Ramos (cell line): ENCODE measurements at regions not wholly inside any gene's neighbourhood (a gene's known extent, or its start where the extent isn't known, plus 50 kb on each side); places are given as distances from the start of the nearest gene placed in this dataset.
"Not testable (repeated sequence)": the region's sequence is repeated elsewhere in the genome, so short reads cannot be mapped to it uniquely, and the experiment has no call there.

ENCODE experiments used
- in situ Hi-C: fragments of 300-500 bp; cut with MboI; formaldehyde crosslinking; loops from one replicate; pipeline ENCODE4 v1.14.3; 2022; ENCODE audit warnings: low sequenced_read_pairs; ENCODE audit not compliant: unreplicated experiment

DNA sequence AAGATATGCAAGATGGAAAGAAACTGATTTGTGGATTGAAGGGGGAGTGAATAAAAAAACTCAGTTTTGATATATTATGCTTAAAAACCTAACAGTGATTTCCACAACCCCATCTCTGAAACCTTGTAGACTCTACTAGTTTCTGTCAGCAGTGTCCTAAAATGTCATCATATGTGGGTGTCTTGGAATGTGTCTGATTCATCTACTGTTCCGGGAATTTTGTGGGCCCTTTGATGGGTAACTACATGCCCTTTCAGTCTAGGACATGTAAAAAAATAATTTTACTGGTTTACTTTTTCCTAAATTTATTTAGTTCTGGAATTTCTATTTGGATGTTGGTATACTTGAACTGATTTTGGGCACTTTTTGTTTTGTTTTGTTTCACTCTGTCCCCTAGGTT, 118.9 kb upstream of the NMUR2 start:
- in situ Hi-C loops, result no loop called here

DNA sequence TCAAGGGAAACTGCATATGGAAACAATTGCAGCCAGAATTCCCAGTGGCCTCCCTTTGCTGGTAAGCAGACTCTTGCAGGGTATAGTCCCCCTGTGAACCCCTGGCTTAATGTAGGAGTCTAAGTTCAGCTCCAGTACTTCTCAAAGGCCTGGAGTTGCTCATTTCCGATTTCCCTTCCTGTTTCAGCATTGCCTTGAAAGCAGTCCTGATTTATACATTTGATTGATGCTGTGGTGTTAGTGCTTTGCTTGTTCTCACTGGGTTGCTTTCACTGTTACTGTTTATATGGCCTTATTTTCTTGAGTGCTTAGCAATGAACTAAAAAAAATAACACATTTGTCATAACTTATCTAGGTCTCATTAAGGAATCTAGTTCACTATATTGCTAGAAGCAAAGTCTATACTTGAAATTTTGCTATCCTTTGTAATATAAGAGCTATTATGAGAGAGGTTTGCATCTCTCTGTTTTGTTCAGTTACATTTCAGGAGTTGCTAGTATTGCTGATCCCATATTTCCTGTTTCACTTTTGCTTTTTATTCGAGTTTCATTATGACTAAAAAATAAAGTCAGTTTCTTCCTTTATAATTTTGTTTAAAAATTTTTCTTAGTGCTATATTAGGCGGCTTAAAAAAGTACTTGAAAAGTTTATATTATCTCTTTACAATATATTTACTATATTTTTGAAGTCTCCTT, 122.4 kb upstream of the NMUR2 start:
- in situ Hi-C loops, result no loop called here

DNA sequence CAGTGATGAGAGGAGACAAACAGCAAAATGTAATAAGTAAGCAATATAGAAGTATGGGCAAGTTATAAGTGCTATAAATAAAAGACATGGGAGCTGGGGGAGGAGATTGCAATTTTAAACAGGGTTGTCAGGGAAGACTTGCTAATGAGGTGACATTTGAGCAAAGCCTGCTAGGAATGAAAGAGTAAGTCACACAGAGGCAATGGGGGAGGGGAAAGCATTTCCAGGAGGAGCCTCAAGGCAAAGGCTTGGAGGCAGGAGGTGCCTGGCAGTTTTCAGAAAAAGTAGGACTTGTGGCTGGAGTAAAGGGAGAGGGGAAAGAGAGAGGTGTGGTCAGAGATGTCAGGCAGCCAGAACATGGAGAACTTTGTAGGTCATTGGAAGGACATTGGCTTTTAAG, 124.4 kb upstream of the NMUR2 start:
- in situ Hi-C loops, result no loop called here

DNA sequence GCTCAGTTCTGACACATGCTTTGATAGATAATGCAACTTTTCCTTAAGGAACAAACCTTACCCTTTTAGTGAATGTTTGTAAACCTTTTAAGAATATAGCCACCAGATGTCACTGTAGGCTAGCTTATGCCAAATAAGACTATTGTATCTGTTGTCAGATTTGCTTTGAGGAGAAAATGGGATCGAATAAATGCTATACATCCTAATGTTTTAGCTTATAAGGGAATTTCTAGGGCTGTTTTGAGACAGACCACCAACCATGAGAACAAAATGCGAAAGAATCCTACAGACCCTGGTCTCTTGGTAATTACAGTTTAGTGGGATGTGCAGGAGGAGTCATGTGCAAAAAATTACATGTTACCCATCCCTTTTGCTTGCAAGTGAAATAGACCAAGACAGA, 127.6 kb upstream of the NMUR2 start:
- in situ Hi-C loops, result no loop called here

DNA sequence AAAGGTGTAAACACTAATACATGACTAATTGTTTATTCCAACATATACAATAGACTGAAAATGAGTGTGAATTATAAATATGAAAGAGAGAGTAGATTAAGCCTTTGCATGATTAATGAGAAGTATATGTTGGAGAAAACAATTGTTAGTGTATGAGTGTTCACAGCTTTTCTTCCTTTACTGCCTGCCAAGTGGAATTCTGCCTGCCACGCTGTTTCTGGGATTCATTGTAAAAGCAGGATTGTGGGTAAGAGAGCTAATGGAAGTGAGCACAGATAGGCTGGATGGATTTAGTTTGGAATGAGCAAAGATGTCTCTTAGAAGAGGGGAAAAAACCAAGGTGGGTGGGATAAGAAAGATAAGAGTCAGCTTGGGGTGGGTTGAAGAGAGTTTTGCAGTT, 129.6 kb upstream of the NMUR2 start:
- in situ Hi-C loops, result no loop called here

DNA sequence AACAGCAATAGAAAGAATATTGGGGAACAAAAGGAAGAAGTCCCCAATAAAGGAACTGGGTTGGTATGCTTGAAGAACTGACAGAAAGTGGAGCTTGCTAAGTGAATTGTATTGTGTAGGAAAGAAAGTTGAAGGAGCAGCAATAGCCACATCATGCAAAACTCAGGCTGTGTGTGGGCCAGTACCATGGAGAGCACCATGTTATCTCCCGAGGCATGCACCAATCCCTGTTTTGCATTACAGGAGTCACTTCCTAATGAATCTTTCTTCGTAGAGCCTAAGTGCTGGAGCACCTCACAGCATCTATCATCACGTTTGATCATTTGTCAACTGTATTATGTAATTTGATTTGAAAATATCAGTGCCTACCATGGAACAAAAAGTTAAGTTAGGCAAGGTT, 137.7 kb upstream of the NMUR2 start:
- in situ Hi-C loops, result no loop called here

DNA sequence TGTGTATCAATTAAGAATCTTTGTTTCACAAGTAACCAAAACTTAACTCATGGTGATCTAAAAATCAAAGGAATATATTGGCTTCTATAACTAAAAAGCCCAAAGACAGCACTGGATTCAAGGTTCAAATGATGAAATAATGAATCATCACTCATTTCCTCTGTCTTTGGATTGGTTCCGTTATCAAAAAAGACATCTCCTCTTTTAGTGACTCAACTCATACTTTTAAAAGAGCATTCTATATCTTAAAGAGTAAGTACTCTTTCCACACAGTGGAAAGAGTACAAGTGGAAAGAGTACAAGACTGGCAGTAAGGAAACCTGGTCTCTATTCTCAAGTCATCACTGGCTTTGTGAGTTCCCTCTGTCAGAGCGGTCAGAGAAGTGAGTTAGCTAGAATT, 141.4 kb upstream of the NMUR2 start:
- in situ Hi-C loops, result no loop called here

DNA sequence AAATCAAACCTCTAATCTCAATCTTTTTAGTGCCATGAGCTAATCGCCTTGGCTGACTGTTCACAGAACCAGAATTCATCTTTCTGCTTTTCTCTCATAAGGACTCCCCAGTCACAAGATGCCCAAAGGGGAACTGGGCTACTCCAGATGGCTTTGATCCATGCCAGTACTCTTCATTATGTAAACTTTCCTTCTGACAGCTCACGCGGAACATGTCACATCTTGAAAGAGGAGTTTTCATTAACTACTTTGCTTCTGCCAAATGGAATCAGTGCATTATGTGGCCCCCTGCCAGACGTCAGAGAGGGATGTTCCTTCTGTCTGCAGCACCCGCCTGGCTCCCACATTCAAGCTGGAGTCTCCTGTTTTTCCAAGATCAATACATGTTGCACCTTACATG, 142.1 kb upstream of the NMUR2 start:
- in situ Hi-C loops, result no loop called here

DNA sequence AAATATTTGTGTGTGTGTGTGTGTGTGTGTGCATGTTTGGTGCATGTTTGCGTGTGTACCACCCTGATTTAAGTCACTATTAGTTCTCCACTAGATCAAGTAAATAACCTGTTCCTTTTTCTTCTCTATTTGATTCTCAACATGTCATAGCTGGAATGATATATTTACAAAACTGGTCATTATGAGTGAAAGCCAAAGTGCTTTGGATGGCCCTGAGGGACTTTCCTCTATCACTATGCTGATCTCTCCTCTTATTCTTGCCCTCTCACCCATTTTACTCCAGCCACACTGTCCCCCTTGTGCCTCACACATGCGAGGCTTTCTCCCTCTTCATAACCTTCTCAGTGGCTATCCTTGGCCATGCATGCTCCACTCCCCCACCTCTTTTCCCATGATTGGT, 144.6 kb upstream of the NMUR2 start:
- in situ Hi-C loops, result loop anchor here (10.0 kb wide), 1 partner anchor 1415 kb away; no protein-coding TSS in a partner anchor

DNA sequence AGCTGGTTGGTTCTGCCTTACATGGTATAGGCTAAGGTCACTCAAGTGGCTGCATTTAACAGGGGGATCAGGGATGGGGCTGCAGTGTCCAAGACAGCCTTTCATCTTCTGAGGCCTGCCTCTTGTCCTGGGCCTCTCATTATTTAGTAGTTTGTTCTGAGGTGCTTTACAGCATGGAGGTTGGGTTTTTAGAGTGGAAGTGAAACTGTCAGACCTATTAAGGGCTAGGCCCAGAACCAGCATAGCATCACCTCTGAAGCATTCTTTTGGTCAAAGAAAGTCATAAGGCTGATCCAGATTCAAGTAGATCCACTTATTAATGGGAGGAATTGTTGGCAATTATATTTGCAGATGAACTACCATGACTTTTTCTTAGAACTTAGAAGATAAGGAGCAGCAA, 146.0 kb upstream of the NMUR2 start:
- in situ Hi-C loops, result loop anchor here (10.0 kb wide), 1 partner anchor 1414 kb away; no protein-coding TSS in a partner anchor

DNA sequence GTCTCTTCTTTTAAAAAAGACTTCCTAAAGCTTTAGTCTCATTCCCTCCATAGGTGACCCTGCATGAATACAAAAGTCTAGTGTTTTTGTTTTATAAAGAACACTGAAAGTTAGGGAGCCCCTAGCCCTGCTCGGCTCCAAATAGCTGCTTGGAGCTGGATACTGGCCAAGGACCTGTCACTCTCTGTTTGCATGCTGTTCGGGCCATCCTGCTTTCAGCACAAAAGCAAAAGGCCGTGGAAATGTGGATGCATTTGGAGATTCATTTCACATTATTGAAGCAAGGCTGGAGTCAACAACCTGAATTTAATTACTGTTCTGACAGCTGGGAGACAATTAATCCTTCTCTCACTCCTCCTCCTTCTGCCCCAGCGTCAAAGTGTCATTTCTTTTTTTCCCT, 151.7 kb upstream of the NMUR2 start:
- in situ Hi-C loops, result loop anchor here (10.0 kb wide), 1 partner anchor 1408 kb away; no protein-coding TSS in a partner anchor

DNA sequence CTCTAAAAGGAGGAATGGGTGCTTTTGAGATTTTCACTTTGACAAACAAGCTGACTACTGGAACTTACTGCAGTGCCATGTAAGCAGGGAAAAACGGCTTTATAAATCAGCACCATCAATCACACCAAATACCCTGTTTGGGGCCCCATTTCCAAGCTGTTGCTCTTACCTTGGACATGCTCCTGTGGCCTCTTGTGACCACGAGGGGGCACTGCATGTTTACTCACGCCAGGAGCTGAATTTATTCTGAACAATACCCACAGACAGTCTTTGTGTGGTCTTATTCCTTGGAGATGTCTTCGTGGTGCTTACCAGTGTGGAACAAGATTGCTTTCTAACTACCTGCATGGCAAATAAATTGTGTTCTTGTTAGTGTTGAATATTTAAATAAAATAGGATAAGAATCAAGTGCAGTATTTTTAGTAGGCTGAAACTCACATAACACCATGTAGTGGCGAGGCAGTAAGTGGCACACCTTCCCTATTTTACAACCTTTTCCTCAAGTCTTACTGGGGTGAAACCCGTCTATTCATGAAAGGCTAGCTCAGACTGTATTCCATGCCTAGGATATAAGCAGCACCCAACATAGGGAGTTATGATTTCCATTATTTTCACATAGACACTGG, 155.5 kb upstream of the NMUR2 start:
- in situ Hi-C loops, result no loop called here

DNA sequence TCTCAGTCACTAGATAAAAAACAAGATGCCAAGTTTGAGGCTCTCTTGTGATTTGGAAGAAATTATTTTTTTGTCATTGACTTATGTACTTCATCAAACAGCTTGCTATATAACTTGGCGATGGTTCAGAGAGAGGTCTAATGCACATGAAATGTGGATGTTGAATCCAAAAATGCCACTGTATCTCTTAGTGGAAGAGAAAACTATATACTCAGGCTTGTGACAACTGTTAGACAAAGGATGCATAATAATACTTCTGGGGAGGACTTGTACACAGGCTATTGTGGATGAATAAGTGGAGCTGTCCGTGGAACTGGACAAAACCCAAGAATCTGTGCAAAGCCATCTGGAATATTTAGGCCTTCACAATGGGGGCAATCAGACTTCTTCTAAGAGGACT, 162.9 kb upstream of the NMUR2 start:
- in situ Hi-C loops, result no loop called here

DNA sequence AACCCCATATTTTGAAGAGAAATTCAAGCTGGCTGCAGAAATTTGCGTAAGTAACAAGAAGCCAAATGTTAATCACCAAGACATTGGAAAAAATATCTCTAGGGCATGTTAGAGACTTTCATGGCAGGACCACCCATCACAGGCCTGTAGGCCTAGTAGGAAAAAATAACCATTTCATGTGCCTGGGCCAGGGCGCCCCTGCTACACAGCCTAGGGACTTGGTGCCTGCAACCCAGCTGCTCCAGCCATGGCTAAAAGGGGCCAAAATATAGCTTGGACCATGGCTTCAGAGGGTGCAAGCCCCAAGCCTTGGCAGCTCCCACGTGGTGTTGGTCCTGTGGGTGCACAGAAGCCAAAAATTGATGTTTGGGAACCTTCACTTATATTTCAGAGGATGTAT, 167.7 kb upstream of the NMUR2 start:
- in situ Hi-C loops, result no loop called here

DNA sequence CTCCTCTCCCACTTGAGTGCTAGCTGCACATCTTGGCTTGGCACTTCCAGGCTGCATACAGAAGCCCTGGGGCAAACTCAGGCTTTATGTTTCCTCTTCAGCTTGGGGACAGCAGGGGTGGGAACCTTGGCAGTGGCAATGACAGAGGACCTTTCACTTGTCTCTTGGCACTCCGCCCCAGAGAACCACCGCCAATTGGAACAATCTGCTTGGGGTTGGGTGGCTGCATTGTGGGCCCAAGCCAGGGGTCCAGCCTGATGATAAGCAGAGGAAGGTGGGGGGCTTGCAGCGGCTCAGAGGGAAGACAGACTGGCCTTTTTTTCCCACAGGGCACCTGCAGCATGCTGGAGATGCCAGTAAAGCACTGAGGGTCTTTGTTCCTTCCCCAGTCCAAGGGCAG, 179.0 kb upstream of the NMUR2 start:
- in situ Hi-C loops, result no loop called here

DNA sequence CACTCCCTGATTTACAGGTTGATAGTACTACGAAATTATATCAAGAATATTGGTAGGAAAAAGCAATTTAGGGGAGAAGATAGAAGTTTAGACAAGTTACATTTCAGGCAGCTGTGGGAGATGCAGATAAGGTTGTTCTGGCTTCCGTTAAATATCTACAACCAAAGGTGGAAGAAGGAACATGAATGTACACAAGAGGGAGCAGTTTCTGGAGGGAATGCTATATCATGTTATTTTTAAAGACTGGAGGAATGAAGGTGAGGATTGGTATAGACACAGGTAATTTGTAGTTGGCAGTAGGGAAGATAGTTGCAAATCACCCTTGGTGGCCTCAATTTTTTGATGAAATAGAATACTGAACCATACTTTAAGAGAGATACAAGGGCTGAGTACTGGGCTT, 187.3 kb upstream of the NMUR2 start:
- in situ Hi-C loops, result no loop called here

DNA sequence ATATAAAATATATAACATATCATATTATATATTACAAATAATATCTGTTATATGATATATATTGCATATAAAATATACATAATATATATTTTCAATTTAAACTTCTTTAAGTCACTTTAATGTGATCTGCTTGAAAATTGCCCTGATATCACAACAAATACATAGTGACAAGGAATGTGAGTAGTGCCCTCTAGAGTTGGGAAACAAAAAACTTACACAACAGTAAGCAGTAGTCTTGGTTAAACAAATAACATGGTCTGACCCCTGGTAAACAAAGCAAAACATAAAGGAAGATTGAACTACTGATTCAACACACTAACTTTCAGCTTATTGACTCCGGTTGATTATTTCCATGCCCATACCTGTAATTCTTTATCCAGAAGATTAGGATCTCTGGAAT, 188.3 kb upstream of the NMUR2 start:
- in situ Hi-C loops, result no loop called here

DNA sequence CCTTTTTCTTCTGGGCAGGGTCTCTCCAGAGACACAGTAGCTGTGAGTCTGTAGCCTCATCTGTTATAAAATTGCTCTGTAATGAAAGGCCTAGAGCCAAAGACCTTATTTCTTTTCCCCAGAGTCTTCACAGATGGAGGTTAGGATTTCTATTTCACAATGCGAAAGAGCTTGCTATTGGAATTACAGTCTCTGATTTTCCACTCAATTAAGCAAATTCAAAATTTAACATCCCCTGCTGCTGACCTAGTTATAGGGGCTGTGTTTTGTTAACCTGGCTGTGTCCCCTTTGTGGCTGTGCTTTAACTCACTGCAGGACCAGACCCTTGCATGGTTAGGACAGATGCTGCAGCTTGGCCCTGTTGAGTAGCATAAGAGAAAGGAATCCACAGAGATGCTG, 190.3 kb upstream of the NMUR2 start:
- in situ Hi-C loops, result no loop called here

DNA sequence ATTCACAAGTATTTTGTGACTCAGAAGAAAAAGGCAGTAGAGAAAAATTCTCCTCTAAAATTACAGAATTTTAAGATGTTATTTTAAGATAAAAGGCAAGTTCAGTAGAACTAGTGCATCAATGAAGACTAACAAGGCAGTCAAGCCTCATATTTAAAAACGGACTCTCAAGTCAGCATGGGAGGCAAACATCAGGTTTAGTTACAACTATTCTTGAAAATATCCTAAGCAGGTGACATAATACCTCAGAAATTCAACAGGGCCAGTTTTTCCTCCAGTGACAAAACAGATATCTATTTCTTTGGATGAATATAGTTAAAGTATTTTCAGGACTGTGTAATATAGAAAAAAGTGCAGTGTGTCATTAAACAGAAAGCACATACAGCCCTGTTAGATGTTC, 194.0 kb upstream of the NMUR2 start:
- in situ Hi-C loops, result no loop called here

DNA sequence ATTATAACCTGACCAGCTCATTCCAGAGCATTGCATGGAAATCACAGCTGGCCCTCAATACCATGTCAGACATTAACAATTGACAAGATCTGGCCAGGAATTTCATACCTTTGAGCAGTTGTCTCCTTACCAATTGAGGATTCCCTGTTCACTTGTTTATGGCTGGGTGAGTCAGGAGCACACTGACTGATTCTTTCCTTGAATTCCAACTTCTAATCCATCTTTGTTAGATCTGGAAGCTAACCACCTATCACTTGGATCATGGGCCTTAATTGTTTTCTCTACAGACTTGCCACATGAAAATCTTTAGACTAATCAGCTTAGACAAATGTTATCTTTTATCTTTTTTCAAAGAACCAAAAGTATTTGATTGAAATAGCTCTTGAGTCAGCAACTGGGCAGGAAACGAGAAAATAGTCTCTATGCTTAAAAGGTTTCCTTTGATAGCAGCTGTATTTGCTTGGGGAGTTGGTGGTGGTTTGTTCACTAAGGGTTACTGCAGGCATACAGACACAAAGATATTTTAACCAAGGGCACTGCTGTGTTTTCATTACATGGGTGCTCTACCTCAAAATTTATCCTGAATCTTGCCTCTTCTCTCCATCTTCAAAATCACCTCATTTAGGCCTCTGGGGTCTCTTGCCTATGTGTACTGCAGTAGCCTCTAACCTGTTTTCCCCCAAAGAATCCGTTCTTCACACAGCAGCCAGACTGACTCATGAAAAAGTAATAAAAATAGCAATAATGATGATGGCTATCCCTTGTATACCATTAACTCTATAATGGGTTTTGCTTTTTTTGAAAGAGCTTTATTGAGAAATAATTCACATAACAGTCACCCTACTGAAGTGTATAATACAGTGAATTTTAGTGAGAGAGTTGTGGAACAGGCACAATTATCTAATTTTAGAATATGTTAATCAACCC, 197.0 kb upstream of the NMUR2 start:
- in situ Hi-C loops, result no loop called here

DNA sequence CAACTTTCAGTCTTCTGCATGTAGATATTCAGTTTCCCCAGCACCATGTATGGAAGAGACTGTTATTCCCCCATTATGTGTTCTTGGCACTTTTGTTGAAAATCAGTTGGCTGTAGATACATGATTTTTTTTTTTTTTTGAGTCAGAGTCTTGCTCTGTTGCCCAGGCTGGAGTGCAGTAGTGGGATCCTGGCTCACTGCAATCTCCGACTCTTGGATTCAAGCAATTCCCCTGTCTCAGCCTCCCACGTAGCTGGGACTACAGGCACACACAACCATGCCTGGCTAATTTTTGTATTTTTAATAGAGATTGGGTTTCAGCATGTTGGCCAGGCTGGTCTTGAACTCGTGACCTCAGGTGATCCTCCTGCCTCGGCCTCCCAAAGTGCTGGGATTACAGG, 201.0 kb upstream of the NMUR2 start:
- in situ Hi-C loops, result not testable (repeated sequence)
